Occipital lobe (tissue), 1 donor: ENCODE measurements at regions not wholly inside any gene's neighbourhood (a gene's known extent, or its start where the extent isn't known, plus 50 kb on each side); places are given as distances from the start of the nearest gene placed in this dataset.

ENCODE experiments used
- DNase-seq: peaks from one replicate; lab custom pipeline; 2025; lab: John Stamatoyannopoulos, UW

DNA sequence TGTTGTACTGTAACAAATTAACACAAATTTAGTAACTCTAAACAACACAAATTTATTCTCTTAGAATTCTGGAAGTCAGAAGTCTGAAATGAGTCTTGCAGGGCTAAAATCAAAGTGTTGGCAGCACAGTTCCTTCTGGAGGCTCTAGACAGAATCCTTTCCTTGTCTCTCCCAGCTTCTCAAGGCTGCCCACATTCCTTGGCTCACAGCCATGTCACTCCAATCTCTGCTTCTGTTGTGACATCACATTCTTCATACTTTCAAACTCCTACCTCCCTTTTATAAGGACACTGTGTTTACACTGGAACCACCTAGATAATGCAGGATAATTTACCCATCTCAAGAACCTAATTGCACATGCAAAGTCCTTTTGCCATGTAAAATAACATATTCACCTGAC is 225.0 kb upstream of the PRMT6 start:
- no peak for DNase-seq

DNA sequence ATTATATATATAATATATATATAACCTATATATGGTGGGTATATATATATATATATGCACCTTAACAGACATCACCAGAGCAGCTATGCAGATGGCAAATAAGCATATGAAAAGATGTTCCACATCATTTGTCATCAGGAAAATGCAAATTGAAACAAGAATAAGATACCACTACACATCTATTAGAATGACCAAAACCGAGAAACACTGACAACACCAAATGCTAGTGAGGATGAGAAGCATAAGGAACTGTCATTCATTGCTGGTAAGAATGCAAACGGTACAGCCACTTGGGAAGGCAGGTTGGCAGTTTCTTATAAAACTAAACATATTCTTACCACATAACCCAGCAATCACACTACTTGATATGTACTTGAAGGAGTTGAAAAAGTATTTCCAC is 219.8 kb upstream of the PRMT6 start:
- DNase-seq, result no peak

DNA sequence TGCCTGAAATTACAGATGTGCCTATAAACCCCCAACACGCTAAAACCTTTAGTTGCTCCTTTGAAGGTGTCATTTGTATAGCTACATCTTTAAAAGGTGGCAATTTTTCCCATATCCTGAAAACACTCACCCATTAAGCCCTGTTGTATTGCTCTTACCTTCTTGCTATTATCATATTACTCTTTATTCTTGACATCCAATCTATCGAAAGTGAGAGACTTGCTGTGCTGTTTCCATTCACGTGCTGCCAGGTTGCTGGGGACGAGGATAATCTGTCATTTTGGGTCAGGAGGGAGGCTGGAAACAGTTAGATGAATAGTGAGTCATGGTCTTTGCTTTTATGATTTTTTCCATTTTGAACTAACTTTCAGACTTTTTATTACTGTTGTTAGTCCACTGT is 213.0 kb upstream of the PRMT6 start:
- no peak for DNase-seq

GRCh38 chr1:106846656-106847055 is 209.8 kb upstream of the PRMT6 start:
- DNase-seq, result no peak

DNA sequence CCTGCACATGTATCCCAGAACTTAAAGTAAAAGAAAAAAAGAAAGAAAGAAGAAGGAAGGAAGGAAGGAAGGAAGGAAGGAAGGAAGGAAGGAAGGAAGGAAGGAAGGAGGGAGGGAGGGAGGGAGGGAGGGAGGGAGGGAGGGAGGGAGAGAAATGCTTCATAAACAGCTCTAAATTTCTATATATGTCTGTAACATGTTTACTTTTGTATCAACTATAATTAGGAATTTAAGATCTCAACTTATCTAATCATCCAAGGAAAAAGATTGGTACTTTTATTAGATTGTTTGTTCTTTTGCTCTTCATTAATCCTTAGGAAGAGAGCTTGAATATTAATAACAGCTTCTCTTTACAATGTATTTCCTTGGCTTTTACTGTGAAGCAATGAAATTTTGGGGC is 195.4 kb upstream of the PRMT6 start:
- DNase-seq, result no peak

GRCh38 chr1:106868828-106869227 is 187.6 kb upstream of the PRMT6 start:
- no peak for DNase-seq

GRCh38 chr1:106875622-106876021 is 180.9 kb upstream of the PRMT6 start:
- no peak for DNase-seq

- DNase-seq, result no peak
These were observed 180.1 kb upstream of the PRMT6 start for GRCh38 chr1:106876384-106876783.

GRCh38 chr1:106879538-106879937 is 176.9 kb upstream of the PRMT6 start:
- DNase-seq, result no peak

DNA sequence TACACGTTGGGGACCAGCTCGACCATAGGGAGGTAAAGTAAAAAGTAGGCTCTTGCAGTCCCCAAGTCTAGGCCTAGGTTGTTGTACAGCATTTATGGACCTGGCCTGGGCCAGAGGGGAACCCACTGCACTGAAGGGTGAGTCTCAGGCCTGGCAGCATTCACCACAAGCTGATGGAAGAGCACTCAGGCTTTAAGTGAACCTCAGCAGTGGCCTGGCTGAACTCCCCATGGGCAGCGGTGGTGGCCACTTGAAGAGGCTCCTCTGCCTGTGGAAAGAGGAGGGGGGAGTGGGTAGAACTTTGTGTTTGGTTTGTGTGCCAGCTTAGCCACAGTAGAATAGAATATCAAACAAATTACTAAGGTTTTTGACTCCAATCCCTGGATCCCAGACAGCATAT is 176.2 kb upstream of the PRMT6 start:
- DNase-seq, result no peak

- DNase-seq, result no peak
These were observed 173.3 kb upstream of the PRMT6 start for GRCh38 chr1:106883208-106883607.

GRCh38 chr1:106889059-106889458 is 167.4 kb upstream of the PRMT6 start:
- DNase-seq, result no peak

GRCh38 chr1:106889583-106889982 is 166.9 kb upstream of the PRMT6 start:
- DNase-seq, result no peak

- no peak for DNase-seq
These were observed 158.5 kb upstream of the PRMT6 start for GRCh38 chr1:106897976-106898375.

GRCh38 chr1:106899644-106900043 is 156.8 kb upstream of the PRMT6 start:
- DNase-seq, result no peak

DNA sequence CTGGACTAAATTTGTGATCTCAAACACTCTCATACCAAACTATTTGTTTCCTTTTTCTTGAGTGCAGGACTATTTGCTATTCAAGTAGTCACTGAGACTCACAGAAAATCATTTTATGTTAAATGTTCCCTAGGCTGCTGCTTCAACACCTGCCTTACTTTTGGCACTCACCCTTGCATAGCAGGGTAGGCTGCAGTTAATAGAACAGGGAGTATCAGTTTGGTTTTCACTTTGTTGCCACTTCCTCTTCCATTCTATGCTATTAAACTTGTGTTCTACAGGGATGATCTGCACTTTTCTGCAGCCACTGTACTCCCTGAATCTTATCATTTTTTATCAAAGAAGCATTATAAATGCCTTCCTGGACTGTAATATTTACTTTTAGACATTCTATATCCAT is 148.7 kb upstream of the PRMT6 start:
- no peak for DNase-seq

DNA sequence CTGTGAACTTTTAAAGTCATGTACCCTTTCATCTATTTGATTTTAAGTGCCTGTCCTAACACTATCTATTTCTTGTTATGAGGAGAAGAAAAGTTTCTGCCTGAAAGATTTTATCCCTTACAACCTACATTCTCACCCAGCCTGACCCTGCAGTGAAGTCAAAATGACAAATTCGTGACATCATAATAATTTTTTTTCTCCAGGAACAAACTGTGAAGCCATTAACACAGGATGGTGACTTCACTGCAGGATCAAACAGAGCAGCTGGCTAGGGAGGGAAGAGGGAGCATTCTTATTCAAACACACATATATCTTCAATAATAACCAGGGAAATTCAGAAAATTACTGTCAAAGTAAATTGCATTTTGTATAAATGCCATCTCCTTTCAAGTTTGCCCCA is 147.8 kb upstream of the PRMT6 start:
- no peak for DNase-seq

DNA sequence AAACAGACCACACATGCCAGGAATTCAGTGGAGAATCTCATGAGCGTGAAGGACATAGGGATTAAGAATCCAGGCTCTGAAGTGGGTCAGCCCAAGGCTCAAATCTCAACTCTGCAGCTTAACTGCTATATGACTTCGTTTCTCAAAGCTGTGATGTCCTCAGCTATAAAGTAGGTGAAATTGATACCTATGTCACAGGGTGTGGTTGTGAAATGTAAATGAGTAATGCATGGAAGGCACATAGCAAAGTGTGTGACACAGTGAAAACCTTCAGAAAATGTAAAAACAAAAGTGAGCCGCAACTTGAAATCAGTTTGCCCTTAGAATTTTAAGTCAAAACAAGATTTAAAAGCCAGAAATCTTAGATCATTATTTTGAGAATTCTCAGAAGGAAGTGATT is 145.7 kb upstream of the PRMT6 start:
- no peak for DNase-seq

DNA sequence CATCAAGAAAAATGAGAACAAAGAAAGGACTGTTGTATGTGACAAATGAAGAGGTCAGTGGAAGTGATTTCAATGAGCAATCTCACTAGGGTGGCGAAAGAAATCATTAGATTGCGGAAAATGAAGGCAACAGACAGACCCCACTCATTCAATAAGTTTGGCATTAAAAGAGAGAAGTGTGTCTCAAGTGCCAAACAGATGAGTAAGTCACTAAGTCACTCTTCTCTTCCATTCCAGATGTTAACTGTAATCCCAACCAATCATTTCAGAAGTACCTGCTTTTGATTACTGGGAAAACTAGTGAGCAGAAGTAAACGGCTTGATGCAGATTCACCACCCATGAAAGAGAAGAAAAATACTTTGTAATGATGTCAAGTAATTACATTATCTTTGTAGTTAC is 144.3 kb upstream of the PRMT6 start:
- no peak for DNase-seq

DNA sequence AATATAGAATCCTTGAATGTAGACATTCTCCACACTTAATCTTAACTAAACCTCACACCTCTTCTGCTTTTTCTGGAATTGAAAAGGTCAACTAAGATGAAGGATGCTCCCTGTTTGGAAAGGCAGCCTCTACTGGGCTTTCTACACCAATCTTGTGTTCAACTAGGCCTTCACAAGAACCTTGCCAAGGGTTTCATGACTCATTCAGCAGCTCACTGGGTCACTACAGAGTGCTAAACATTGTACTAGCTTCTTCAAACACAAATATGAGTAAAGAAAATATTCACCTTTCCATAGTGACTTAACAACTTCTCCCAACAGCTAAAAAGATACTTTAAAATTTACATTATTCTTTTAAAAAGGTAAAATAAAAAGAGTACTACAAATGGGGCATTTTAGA is 135.3 kb upstream of the PRMT6 start:
- no peak for DNase-seq

GRCh38 chr1:106924360-106924759 is 132.1 kb upstream of the PRMT6 start:
- DNase-seq, result no peak

DNA sequence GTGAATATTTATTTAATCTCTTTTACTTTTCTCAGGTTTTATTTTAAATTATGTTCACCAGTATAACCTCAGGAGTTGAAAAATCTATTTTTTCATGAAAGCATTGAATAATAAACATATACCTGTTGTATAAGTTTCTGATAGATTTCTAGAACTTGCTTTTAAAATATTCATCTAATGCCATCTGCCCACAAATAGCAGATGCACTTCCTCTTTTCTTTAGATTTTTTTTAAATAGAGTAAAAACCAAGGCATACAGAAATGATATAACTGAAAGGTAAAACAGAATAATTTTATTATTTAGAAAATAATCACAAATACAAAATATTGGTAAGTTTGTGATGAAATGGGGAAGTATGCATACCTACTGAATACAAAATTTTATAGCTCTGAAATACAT is 130.7 kb upstream of the PRMT6 start:
- DNase-seq, result no peak

DNA sequence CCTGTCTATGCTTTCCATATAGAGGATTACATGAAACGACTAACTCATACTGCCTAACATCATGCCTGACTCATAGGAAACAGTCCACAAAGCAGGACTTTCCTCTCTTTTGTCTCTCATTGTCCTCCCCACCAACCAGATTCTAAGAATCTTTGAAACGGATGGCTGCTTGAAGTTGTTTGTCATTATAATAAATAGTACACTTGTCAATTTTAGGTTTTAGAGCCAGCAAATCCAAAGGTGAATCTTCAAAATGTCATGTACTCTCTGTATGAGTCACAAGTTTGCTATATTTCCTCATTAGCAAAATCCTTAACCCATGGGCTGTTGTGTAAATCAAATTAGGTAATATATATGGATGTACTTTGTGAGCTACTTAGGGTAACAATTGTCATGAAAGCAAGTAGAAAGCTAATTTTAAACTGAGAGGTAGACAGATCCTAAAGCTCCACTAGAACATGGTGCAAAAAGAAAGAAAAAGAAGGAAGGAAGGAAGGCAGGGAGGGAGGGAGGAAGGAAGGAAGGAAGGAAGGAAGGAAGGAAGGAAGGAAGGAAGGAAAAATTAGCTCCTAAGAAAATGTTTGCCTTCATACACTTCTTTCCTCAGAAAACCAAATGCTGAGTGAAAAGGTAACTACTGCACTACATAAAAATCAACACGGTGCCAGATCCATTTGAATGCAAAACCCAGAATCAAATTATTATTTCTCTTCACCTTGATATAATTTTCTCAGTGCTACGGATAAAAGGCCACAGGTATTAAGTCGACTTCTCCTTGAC is 129.5 kb upstream of the PRMT6 start:
- no peak for DNase-seq

DNA sequence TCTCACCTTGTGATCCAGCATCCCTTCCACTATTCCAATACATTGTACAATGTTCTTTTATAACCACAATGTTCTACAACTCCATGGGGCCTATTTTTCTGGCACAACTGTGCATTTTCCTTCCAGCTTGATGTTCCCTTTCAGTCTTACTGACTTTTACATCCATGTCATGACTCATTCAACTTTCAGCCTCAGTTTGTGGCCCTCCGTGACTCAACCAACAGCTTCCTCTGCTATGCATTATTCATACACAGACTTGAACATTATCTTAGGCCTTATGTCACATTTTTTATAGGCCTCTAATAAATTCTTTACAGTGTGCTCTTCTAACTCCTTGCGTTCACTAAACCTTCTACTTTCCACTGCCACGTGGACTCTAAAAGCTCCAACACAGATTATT is 119.4 kb upstream of the PRMT6 start:
- DNase-seq, result no peak
